Hematopoietic multipotent progenitor cell (in vitro differentiated cells): ENCODE measurements at regions not wholly inside any gene's neighbourhood (a gene's known extent, or its start where the extent isn't known, plus 50 kb on each side); places are given as distances from the start of the nearest gene placed in this dataset. TPM values are rescaled to one million over a fixed set of nuclear protein-coding genes. Genes with fewer than 3 reads are reported as not detected.
A peak's percentile ranks its signal among the peaks of the same experiment; 100 is the strongest.
"Not testable (repeated sequence)": the region's sequence is repeated elsewhere in the genome, so short reads cannot be mapped to it uniquely, and the experiment has no call there.

ENCODE experiments used
- DNase-seq, 3 donors: peaks; one replicate each; pipeline ENCODE4 v3.0.0-alpha.2; 2011 to 2015; ENCODE audit warnings: low read depth in 2 of 3, low spot score in 2 of 3
- small RNA-seq: library from RNA; depleted of rRNA; stranded (forward); fragments of <200 nt; gene quantifications from one replicate; pipeline ENCODE3, GENCODE V24; 2012

DNA sequence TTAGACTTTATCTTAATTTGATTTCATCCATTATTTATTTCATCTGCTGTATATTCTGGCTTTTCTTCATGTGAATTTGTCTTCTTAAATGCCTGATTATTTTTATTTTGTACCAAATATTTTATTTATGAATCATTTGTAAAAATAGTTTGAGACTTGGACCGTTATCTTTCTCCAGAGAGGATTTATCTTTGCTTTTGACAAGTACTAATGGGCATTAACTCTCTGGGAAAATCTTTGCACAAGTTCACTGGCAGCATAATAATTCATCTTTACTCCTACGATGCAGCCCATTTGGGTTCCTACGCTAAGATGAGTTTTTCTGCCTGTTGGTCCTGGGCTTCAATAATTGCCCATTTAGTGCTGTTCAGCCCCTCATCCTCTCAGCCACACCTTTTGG lies 131.0 kb upstream of the RORB start:
- DNase-seq, result no peak

GRCh38 chr9:74369844-74370243 lies 127.3 kb upstream of the RORB start:
- no peak for DNase-seq

- DNase-seq, result no peak
Observed at GRCh38 chr9:74373348-74373747, 123.8 kb upstream of the RORB start.

GRCh38 chr9:74379718-74380117 lies 117.4 kb upstream of the RORB start:
- peak in 2 of 3 donors; percentile 36 to 60 for DNase-seq

DNA sequence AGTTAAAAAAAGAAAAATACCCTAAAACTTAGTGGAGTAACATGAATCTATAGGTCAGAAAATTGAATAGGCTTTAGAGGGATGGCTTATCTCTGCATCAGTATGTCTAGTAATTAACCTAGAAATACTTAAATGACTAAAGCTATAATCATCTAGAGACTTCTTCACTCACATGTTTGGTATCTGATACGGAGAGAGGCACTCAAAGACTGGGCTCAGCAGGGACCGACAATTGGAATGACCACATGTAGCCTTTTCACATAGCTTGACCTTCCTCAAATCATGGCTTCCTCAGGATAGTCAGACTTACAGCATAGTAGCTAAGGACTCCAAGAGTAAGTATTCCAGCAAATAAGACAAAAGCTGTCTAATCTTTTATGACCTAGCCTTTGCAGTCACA lies 105.3 kb upstream of the RORB start:
- DNase-seq, result no peak

DNA sequence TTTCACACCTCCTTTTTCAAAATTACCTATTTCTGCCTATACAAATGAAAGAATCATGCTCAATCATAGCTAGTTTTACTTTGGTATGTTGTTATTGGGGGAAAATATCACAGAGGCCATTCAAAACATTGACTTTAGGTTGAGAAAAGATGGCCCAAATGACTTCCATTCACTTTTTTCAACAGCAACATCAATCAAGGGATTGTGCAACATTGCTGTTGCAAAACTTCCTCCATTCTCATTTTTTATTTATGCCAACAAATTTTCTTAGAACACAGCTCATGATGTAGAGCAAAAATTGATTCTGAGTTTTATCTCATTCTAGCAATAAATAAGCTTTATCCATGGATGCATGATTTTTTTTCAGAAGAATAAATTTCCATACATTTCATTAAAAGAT lies 93.6 kb upstream of the RORB start:
- no peak for DNase-seq

DNA sequence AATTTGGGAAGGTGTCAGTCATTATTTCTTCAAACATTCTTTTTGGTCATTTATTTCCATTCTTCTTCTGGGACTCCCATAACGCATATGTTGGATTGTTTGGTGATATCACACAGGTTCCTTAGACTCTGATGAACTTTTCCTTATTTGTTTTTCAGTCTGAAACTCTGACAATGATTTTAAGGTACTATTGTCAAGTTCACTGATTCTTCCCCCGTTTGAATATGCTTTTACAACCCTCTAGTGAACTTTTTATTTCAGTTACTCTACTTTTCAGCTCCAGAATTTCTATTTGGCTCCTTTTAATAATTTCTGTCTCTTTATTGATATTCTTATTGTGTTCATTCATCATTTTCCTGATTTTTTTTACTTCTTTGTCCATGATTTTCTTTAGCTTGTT lies 92.5 kb upstream of the RORB start:
- no peak for DNase-seq

DNA sequence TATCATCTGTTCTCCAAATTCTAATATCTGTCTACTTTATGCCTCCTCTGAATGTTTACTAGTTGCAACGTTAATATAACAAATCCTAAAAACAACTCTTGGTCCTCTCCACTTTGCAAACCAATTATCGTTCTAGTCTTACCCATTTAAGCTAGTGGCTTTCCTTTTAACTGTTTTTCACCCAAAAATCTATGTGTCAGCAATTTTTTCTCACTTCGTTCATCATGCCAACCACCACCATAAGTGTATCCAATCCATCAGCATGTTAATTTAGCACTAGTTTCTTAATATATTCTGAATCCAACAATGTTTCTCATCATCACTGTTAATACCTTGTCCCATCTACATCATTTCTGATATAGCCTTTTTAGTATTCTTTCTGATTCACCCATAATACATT lies 90.0 kb upstream of the RORB start:
- DNase-seq, result no peak

DNA sequence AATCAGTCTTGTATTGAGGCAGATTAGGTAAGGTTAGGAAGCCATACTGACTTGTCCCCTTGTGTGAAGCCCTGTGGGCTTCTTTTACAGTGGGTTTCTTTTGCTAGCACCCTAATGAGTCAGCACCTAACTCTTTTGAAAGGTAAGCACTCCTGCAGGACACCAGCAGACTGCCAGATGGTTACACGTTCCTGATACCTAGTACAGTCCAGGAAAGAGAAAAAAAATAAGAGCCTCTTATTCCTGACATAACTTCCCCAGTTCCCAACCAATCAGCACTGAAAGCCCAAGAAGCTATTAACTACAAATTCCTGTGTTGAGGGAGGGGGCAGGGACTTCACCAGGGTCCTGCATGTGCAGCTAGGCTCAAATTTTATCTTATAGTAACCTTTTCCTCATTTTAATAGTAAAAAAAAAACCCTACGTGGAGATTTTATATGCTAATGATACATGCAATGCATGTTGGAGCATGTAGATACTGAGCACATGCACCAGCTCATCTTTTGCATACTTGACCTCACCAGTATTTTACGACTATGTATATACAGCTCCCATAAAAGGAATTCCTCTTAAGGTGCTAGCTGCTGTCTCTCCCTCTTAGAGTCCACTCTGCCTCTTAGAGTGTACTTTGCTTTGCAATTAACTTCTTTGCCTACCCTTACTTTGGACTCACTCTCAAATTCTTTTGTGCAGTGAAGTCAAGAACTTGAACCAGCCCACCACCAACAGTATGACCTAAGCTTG lies 84.7 kb upstream of the RORB start:
- no peak for DNase-seq

GRCh38 chr9:74413876-74414275 lies 83.3 kb upstream of the RORB start:
- DNase-seq, result no peak

DNA sequence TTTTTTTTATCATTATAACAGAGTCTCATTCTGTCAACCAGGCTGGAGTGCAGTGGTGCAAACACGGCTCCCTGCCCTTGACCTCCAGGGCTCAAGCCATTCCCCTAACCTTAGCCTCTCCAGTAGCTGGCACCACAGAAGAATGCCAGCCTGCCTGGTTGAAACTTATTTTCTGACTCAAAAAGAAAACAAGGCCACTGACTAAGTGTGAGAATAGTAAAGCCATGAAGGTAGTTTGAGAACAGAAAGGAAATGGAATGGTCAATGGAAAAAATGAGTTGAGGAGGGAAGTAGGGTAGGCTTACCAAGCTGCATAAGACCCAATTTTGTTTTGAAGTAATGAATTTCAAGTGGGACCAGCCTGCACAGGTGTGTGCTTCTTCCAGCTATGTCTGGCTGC lies 82.8 kb upstream of the RORB start:
- DNase-seq, result no peak

- no peak for DNase-seq
Observed at GRCh38 chr9:74415995-74416394, 81.1 kb upstream of the RORB start.

- not testable (repeated sequence) for DNase-seq
Observed at GRCh38 chr9:74424488-74424887, 72.6 kb upstream of the RORB start.

- no peak for DNase-seq
Observed at GRCh38 chr9:74431467-74431866, 65.7 kb upstream of the RORB start.

DNA sequence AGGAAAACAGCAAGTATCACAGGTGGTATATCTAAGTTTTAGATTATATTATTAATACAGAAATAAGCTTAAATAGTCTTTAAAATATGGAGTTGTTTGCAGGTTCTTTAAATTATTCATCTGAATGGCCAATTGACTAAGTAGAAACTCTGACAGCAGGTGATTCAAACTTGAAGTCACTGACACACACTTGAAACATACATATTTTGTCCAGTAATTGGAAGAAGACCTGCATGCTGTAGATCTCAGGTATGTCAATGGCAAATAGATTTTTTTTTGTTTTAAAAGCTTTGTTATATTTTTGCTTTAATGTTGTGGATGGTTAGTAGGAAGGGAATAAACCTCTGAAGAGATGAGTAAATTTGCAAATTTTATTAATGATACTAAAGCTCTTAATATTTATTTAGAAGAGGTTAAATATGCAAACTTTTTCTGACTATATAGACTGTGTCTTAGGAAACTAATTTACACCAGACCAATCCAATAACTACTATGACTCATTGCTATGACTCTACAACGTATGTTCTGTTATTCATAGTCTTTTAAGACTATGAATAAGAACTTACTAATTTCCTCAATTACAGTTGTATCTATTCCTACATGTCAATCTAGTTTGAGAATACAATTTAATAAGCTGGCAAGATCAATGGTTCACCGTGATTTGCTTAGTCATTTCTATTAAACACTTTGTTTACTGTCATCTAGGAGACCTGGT lies 53.9 kb upstream of the RORB start:
- no peak for DNase-seq

GRCh38 chr9:74444369-74444768 lies 52.8 kb upstream of the RORB start:
- no peak for DNase-seq

Small RNAs in the stretch of these regions (small RNA-seq; reads per million reads assigned to genes)
- gene RNA5SP286, result not detected
